H4 (cell line): ENCODE measurements at regions not wholly inside any gene's neighbourhood (a gene's known extent, or its start where the extent isn't known, plus 50 kb on each side); places are given as distances from the start of the nearest gene placed in this dataset.

Experiments
- DNase-seq: peaks from one replicate; pipeline ENCODE4 v3.0.0-alpha.2; 2015; ENCODE audit warnings: low spot score

DNA sequence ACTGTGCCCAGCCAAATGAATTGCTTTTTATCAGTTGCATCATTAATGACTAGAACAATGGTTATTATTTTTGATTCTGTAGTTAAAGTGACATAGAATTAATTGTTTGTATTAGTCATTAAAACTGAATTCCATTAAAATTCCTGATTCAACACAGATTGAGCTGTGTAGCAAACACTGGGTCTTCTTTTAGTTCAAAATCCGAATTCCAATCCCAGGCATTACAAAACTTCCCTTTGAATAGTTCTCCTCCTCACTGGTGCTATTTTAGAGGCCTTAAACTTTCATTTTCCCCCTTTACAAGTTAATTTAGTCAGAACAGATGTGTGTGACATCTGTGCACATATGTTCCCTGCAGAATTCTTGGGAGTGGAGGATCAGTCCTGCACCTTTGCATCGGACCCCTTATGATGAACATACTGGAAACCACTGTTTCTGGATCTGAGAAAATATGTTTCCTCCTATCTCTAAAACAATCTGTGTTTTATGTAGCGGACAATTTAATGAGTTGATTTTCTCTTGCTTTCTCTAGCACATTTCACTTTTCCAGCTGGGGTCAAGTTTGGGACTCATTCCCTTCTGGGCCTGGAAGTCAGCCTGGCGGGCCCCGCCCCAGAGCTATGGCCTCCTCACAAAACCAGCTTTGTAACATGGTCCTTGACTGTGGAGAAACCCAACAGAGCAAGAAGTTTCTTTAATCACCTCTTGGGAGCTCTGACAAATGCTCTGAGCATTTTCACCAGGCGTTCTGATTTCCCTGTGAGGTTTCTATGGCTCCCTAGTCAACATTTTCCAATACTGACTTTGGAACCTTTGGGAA, 87.9 kb upstream of the MAMDC2 start:
- no peak for DNase-seq

DNA sequence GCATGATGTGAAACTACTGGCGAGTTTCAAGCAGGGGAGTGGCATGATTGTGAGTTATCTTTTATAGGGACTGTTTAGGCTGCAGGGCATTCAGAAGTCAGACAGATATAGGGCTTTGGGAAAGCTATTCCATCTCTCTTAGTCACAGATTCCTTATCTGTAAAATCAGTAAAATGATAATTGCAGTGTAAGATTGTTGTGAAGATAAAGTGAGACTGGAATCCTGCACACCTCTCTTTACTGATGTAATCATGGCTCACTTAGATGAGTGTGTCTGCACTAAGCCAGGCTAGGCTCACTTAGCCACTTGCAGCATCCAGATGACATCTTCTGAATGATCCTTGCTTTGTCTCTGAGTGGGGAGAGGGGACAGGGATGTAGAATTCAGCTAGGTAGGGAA, 81.8 kb upstream of the MAMDC2 start:
- DNase-seq = no peak

DNA sequence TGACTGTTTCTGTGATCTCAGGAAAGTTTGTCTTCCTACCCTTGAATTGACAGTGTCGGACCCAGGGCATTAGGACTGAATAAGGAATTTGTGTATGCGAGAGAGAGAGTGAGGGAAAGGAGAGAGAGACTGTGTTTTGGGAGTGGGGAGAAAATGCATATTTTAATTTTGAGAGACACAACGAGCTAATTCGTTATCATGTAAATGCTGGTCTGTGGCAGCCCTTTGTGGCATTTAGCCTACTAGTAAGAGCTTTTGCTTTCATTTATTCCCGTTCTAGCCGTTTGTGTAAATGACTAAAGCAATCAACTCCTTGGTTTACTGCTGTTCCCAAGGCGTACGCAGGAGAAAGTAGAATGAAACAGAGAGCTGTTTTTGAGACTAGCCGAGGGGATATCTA, 79.8 kb upstream of the MAMDC2 start:
- no peak for DNase-seq

DNA sequence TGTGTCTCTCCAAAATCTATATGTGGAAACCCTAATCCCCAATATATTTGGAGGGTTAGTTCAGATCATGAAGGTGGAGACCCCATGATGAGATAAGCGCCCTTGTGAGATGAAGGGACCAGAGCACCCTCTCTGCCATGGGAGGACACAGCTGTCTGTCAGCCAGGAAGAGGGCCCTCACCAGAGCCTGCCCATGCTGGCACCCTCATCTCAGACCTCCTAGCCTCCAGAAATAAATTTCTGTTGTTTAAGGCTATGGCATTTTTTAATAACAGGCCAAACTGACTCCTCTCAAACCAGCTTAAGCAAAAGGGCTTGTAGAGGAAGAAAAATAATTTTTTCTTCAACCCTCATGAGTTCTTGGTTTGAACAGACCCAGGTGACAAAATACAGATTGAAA, 79.2 kb upstream of the MAMDC2 start:
- no peak for DNase-seq

DNA sequence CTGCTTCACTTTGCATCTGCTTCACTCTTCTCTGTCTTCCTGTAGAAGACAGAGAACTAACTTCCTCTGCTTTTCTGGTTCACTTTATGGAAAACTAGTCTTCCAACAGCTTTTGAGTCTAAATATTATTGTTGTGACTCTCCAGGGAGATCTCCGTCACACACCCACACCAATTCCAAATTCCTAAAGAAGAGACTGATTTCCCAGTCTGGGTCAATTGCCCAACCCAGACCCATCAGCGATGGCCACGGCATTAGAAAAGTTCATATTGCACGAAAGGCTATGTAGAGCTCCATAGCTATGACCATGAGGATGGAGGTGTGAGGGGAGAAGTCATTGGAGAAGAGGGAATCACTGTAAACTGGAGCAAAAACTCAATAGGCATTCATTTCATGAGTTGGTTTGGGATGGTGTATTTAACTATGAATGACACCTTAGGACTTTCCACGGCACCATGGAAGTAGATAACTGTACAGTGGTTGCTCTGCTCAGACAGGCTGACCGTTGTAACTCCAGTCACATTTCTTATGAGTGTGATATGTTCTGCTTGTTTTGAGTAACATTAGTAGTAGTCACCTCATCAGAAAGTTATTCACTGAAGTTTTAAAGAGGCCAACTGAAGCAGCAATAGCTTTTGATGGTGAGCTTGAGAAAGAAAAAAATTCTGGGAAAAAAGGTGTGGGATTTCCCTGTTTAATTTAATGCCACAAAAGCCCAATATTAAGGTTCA, 78.1 kb upstream of the MAMDC2 start:
- no peak for DNase-seq

DNA sequence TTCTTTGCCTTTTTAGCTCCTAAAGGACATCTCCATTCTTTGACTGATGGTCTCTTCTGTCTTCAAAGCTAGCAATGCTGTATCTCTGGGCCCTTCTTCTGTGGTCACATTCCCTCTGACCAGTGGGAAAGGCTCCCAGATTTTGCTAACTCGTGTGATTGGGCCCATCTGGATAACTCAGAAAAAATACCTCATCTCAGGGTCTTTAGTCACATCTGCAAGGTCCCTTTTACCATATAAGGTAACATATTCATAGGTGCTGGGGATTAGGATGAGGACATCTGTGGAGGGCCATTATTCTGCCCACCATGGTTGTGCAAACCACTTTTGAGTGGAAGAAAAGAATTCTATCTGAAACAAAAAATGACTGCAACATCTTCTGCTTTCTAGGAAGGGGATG, 76.3 kb upstream of the MAMDC2 start:
- no peak for DNase-seq

DNA sequence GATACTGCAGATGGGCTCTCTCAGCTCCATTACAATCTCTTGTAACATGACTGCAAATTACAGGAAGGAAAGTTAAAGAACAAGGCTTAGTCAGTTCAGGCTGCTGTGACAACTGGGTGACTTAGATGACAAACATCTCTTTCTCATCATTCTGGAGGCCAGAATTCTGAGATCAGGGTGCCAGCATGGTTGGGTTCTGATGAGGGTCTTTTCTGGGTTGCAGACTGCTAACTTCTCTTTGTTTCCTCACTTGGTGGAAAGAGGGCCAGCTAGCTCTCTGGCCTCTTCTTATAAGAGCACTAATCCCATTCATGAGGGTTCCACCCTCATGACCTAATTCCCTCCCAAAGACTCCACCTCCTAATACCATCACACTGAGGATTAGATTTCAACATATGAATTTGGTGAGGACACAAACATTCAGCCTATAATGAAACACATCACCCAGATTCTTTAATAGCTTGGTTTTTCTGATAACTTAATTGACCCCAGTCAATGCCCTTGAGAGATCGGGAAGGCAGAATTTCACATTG, 73.6 kb upstream of the MAMDC2 start:
- DNase-seq = no peak

DNA sequence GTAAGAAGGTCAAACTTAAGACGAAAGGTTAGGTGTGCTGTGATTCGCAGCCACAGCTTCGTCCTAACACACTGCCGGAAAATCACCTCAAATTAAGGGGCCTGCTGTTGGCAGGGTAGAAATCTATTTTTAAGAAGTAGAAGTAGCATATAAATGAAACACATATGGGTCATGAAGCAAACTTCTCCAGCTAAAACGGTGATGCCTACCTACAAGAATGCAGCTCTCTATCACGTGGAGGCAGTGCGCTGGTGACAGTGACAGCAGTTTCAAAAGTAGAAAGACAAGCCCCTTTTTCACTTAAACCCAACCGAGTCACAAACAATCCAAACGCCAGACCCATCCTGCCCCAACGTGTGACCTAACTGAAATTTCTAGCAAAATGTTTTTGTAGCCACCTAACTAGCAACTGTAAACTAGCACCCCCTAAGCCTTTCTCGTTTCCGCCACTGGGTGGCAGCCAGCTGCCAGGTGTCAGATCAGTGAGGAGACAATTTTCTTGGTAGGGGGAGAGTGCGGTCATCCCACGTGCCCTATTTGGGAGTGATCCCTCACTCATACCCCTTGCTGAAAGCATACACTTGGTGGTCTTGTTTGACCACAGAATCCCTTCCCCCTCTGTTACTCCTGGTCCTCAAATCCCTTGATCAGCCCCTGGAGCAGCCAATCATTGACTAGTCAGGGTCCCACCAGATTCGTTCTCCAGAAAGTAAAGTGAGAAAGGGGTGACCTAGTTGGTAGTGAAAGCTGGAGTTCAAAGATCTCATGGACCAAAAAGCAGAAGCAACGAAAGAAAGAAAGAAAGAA, 71.8 kb upstream of the MAMDC2 start:
- DNase-seq = peak; percentile 51

DNA sequence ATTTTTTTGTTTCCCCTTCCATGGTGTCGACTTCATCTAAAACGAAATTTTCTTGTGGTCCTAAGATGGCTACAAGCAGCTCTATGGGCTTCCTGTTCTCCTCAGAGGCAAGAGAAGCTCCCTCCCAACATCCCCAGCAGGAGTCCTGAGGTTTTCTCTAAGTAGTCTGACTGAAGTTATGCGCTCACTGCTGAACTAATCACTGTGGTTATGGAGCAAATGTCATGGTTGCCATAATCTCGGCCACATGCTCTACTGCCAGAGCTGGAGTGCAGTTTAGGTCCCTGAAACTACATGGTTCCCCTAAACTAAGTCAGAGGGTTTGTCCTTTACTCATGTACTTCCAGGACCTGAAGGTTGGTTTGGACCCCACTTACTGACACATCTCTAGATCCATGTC, 68.0 kb upstream of the MAMDC2 start:
- DNase-seq = peak; percentile 49

DNA sequence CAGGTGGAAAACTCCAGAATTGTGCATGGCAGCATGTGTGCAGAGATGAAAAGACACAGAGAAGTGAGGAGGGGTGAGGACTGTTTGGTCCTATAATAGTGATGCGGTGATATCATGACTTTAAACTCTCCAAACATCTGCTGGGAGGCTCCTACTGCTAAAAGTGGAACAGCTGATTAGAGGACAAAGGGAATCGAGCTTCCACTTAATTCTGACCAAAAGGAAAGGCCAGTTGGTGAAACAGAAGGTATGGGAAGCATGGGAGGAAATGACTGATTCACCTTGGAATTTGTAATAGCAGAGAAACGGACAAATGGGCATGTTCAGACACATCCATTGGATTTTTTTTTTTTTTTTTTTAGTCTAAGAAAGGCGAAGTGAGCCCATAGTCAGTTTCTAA, 67.5 kb upstream of the MAMDC2 start:
- peak; percentile 70 for DNase-seq

DNA sequence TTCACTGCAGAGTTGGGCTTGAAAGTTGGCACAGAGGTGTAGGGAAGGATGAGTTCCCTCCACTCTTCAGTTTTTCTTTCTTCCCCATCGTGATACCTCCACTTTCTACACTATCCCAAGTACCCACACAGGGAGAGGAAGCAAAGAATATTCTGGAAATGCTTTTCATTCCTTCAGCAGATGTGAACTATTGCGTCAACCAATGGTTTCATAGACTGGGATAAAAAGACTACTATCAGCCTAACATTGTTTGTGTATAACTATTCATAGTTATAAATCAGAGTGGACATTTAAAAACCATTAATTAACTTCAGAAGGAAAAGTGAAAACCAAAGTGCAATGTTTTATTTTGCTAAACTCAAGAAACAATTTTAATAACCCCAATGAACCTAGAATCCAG, 63.6 kb upstream of the MAMDC2 start:
- DNase-seq = no peak

DNA sequence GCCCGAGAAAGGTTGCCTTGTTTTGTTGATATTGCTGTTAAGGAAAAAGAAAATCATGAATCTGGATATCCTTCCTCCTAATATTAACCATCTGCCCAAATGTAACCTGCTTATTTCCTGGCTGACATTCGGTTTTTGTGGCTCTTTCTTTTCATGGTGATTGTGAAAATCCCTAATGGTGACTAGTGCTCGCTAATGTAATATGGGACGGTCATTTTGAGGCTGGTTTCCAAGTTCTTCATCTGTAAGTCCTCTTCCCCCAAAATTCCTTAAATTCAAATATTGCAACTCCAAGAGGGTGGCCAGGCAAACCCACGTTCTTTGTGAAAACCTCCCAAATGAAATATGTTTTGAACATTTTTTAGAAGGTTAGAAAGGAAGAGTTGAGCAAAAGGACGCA, 63.1 kb upstream of the MAMDC2 start:
- DNase-seq = no peak

DNA sequence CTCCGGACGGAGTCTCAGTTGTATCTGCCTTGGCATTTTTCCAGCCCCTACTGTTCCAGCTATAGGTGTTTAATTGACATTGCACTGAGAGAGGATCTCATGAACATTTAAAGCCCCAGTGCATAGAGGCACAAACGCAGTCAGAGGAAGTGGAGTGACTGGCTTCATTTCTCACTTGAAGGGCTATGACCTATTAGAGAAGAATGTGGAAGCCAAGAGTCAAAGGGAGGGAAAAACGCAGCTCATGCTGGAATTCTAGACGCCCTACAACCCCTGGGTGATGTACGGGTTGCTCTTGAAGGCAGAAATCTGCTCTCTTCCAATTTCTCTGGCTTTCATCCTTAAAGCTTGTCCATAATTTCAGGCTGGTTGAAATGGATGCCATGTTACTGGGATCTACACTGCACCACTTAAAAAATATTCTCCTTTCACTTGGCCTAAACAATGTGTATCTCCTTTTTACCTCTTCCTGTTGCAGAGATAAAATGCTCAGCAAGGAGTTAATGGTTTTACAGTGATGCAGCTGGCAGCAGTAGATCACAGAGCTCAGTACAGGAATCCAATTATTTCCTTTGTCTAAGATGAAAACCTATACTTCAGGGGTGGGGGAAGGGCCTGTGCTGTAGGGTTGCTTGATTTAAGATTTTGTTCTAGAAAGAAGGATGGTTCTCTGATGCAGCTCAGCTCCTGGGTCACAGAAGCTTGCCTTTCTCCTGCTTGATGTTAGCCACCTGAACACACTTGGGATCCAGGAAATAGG, 61.8 kb upstream of the MAMDC2 start:
- DNase-seq = no peak

DNA sequence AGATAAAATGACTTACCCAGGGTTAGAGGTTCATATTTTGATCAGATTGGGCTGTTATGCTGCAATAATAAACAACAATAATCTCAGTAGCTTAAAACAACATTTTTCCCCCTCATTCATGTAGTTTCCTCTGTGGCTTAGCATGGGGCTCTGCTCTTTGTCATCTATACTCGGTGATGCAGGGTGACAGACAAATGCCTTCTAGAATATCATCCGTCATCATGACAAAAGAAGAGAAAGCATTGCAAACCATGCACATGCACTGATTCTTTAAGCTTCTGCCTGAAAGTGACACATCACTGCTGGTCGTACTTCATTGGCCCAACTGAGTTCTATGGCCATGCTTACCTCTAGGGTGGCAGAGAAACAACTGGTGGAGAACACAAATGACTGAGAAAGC, 58.8 kb upstream of the MAMDC2 start:
- DNase-seq = no peak

DNA sequence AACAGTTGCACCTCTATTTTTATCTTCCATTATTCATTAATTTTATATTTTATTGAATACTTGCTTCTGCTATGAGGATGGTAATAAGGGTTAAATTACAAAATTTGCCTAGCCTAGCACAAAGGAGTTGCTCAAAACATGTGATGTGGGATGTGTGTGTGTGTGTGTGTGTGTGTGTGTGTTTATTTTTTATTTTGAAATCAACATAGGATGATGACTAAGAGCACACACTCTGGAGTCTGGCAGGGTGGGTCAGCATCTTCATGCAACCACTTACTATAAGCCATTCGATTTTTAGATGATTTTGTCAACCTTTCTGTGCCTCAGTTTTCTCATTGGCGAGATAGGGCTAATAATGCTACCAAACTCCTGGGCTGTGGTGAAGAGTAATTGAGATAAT, 57.7 kb upstream of the MAMDC2 start:
- DNase-seq = no peak

DNA sequence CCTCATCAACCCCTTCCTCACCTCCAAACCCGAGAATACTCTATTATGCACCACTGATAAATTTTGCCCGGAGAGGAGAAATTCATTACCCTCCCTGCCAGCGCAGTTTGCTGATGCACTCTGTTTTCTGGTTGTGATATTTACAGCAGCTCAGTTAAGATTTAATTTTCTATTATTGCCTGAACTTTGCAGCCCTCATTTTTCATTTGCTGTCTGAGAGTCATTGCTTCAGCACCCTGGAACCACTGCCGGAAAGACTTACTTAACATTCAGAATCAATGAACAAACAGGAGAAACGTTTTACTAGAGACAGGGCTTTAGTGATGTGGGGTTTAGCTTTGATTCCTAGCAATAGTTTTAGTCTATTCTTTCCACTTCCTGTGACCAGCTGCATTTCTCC, 56.7 kb upstream of the MAMDC2 start:
- no peak for DNase-seq

DNA sequence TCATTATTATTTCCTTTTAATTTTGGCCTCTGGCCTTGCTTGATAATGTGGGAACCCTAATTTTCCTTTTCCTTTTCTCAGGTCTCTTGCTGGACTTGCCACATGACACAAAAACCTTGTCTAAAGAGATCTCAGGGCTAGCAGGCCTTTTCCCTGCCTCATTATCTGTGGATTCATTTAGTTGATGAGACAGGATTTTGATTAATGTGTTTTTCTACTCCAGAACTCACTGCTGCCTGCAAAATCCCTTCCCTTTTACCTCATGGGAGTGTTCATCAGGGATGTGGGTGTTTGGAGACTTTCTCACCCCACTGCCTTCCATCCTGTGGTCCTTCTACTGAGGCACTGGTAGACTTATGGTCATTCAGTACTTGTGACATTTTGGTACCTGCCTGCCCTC, 56.2 kb upstream of the MAMDC2 start:
- no peak for DNase-seq

DNA sequence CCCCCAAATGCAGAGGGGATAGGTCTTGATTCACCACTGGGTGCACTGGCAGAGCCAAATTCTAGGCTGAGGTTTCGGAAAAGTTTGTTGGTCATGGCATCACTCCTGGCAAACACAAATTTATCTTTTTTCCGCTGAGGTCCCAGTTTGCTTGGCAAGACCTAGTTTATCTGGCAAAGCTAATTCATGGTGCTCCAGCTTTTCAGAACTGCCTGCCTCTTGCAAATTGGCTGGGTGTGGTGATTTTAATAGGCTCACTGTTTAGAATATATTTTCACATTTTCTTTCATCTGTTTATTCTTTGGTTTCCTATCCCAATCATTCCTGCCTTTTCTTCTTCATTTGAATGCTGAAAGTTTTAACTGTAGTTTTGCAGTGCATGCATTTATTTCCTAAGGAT, 50.5 kb upstream of the MAMDC2 start:
- no peak for DNase-seq
